NCI-H146 treated with DMSO at 0.1 percent for 48 hours (cell line): ENCODE measurements at regions not wholly inside any gene's neighbourhood (a gene's known extent, or its start where the extent isn't known, plus 50 kb on each side); places are given as distances from the start of the nearest gene placed in this dataset.

Source experiments
- DNase-seq: peaks from one replicate; lab custom pipeline; 2025; ENCODE audit not compliant: unreplicated experiment; lab: John Stamatoyannopoulos, UW

GRCh38 chr16:74035816-74036215, 260.8 kb upstream of the PSMD7 start:
- no peak for DNase-seq

- DNase-seq = no peak
These were observed 261.8 kb upstream of the PSMD7 start for GRCh38 chr16:74034862-74035261.

- DNase-seq = no peak
These were observed 262.4 kb upstream of the PSMD7 start for GRCh38 chr16:74034200-74034599.

GRCh38 chr16:74033441-74033995, 263.1 kb upstream of the PSMD7 start:
- no peak for DNase-seq

- no peak for DNase-seq
These were observed 265.1 kb upstream of the PSMD7 start for GRCh38 chr16:74031551-74031950.

- no peak for DNase-seq
These were observed 266.5 kb upstream of the PSMD7 start for GRCh38 chr16:74030000-74030706.

GRCh38 chr16:74029115-74029792, 267.4 kb upstream of the PSMD7 start:
- no peak for DNase-seq

GRCh38 chr16:74026373-74027281, 270.0 kb upstream of the PSMD7 start:
- DNase-seq = no peak

- no peak for DNase-seq
These were observed 271.7 kb upstream of the PSMD7 start for GRCh38 chr16:74024953-74025352.

- no peak for DNase-seq
These were observed 276.4 kb upstream of the PSMD7 start for GRCh38 chr16:74020095-74020670.

GRCh38 chr16:74019612-74020011, 277.0 kb upstream of the PSMD7 start:
- no peak for DNase-seq

GRCh38 chr16:74015953-74016352, 280.7 kb upstream of the PSMD7 start:
- DNase-seq = no peak

- no peak for DNase-seq
These were observed 297.9 kb upstream of the PSMD7 start for GRCh38 chr16:73998707-73999106.

- no peak for DNase-seq
These were observed 298.6 kb upstream of the PSMD7 start for GRCh38 chr16:73997971-73998370.

GRCh38 chr16:73997340-73997711, 299.3 kb upstream of the PSMD7 start:
- no peak for DNase-seq

- DNase-seq = no peak
These were observed 299.8 kb upstream of the PSMD7 start for GRCh38 chr16:73996624-73997339.

- DNase-seq = no peak
These were observed 302.7 kb upstream of the PSMD7 start for GRCh38 chr16:73993878-73994277.

GRCh38 chr16:73978407-73978784, 318.2 kb upstream of the PSMD7 start:
- no peak for DNase-seq

- no peak for DNase-seq
These were observed 320.0 kb upstream of the PSMD7 start for GRCh38 chr16:73976644-73977043.

GRCh38 chr16:73973174-73973573, 323.4 kb upstream of the PSMD7 start:
- DNase-seq = no peak

GRCh38 chr16:73966851-73967250, 329.8 kb upstream of the PSMD7 start:
- DNase-seq = no peak
